H9 (cell line): ENCODE measurements at regions not wholly inside any gene's neighbourhood (a gene's known extent, or its start where the extent isn't known, plus 50 kb on each side); places are given as distances from the start of the nearest gene placed in this dataset.
A peak's percentile ranks its signal among the peaks of the same experiment; 100 is the strongest.

ENCODE experiments used
- DNase-seq: peaks from one replicate; pipeline ENCODE4 v3.0.0-alpha.2; 2017
- H2AFZ ChIP-seq: one replicate; pipeline ENCODE4 v1.6.1; 2013; ENCODE audit warnings: mild to moderate bottlenecking, low read length, control low read depth, moderate library complexity
- H2AK5ac ChIP-seq: 2 replicates; pipeline ENCODE4 v1.6.1; 2013; ENCODE audit warnings: low read length, control low read depth, mixed read lengths; ENCODE audit not compliant: insufficient read length
- H2BK120ac ChIP-seq: one replicate; pipeline ENCODE4 v1.6.1; 2013; ENCODE audit warnings: low read depth, mild to moderate bottlenecking, low read length, control low read depth, inconsistent platforms; ENCODE audit not compliant: poor library complexity, severe bottlenecking
- H2BK12ac ChIP-seq: 2 replicates; pipeline ENCODE4 v1.6.1; 2013; ENCODE audit warnings: low read length, control low read depth, mixed read lengths, low read depth; ENCODE audit not compliant: insufficient read length
- H2BK15ac ChIP-seq: 2 replicates; pipeline ENCODE4 v1.6.1; 2013; ENCODE audit warnings: low read depth, low read length, control low read depth
- H2BK20ac ChIP-seq: one replicate; pipeline ENCODE4 v1.6.1; 2013; ENCODE audit warnings: low read depth, mild to moderate bottlenecking, low read length, control low read depth, inconsistent platforms; ENCODE audit not compliant: poor library complexity, severe bottlenecking
- H2BK5ac ChIP-seq: 2 replicates; pipeline ENCODE4 v1.6.1; 2013; ENCODE audit warnings: low read length, control low read depth, mixed read lengths; ENCODE audit not compliant: insufficient read length
- H3K14ac ChIP-seq: 2 replicates; pipeline ENCODE4 v1.6.1; 2013; ENCODE audit warnings: low read length, control low read depth; ENCODE audit not compliant: insufficient read depth
- H3K18ac ChIP-seq: 2 replicates; pipeline ENCODE4 v1.6.1; 2013; ENCODE audit warnings: low read depth, mild to moderate bottlenecking, mixed read lengths, low read length, control low read depth; ENCODE audit not compliant: insufficient read length
- H3K23ac ChIP-seq: 2 replicates; pipeline ENCODE4 v1.6.1; 2013; ENCODE audit warnings: low read length, control low read depth, mixed read lengths, low read depth; ENCODE audit not compliant: insufficient read length
- H3K23me2 ChIP-seq: 2 replicates; pipeline ENCODE4 v1.6.1; 2013; ENCODE audit warnings: low read depth, mild to moderate bottlenecking, mixed read lengths, low read length, control low read depth; ENCODE audit not compliant: insufficient read length, poor library complexity, severe bottlenecking
- H3K27ac ChIP-seq: 2 replicates; pipeline ENCODE4 v1.5.1; 2013; ENCODE audit warnings: low read length, control low read depth, mixed read lengths, low read depth; ENCODE audit not compliant: insufficient read length
- H3K27me3 ChIP-seq: 2 replicates; pipeline ENCODE4 v1.6.1; 2013; ENCODE audit warnings: low read length, control low read depth, inconsistent platforms; ENCODE audit not compliant: insufficient read depth
- H3K4ac ChIP-seq: 2 replicates; pipeline ENCODE4 v1.6.1; 2013; ENCODE audit warnings: low read depth, mild to moderate bottlenecking, control low read depth, inconsistent platforms, low read length, moderate library complexity
- H3K4me1 ChIP-seq: 2 replicates; pipeline ENCODE4 v1.6.1; 2013; ENCODE audit warnings: low read length, control low read depth, inconsistent platforms; ENCODE audit not compliant: insufficient read depth
- H3K4me2 ChIP-seq: 2 replicates; pipeline ENCODE4 v1.6.1; 2013; ENCODE audit warnings: low read length, control low read depth, mixed read lengths; ENCODE audit not compliant: insufficient read length, insufficient read depth
- H3K56ac ChIP-seq: 2 replicates; pipeline ENCODE4 v1.6.1; 2013; ENCODE audit warnings: low read depth, mild to moderate bottlenecking, mixed read lengths, low read length, control low read depth; ENCODE audit not compliant: insufficient read length
- H3K79me1 ChIP-seq: 2 replicates; pipeline ENCODE4 v1.6.1; 2013; ENCODE audit warnings: low read depth, mild to moderate bottlenecking, moderate library complexity, low read length, control low read depth, inconsistent platforms; ENCODE audit not compliant: insufficient read depth, poor library complexity, severe bottlenecking
- H3K79me2 ChIP-seq: 2 replicates; pipeline ENCODE4 v1.6.1; 2013; ENCODE audit warnings: low read length, control low read depth, inconsistent platforms; ENCODE audit not compliant: insufficient read depth
- H3K9ac ChIP-seq: 2 replicates; pipeline ENCODE4 v1.6.1; 2013; ENCODE audit warnings: low read length, control low read depth, mixed read lengths; ENCODE audit not compliant: insufficient read length; ENCODE audit errors: extremely low read depth
- H3K9me3 ChIP-seq: one replicate; pipeline ENCODE4 v1.6.1; 2013; ENCODE audit warnings: low read depth, low read length, inconsistent platforms; ENCODE audit not compliant: control insufficient read depth
- H3T11ph ChIP-seq: one replicate; pipeline ENCODE4 v1.6.1; 2013; ENCODE audit warnings: mild to moderate bottlenecking, low read length, control low read depth, inconsistent platforms
- H4K20me1 ChIP-seq: one replicate; pipeline ENCODE4 v1.6.1; 2013; ENCODE audit not compliant: control insufficient read depth, insufficient read length, insufficient read depth
- H4K5ac ChIP-seq: 2 replicates; pipeline ENCODE4 v1.6.1; 2013; ENCODE audit warnings: low read depth, mild to moderate bottlenecking, mixed read lengths, low read length, control low read depth; ENCODE audit not compliant: insufficient read length
- H4K8ac ChIP-seq: replicated peaks from 2 replicates; pipeline ENCODE4 v1.6.1; 2013; ENCODE audit warnings: low read length, control low read depth, mixed read lengths, low read depth; ENCODE audit not compliant: insufficient read length
- H4K91ac ChIP-seq: 2 replicates; pipeline ENCODE4 v1.6.1; 2013; ENCODE audit warnings: low read depth, mild to moderate bottlenecking, moderate library complexity, mixed read lengths, low read length, control low read depth; ENCODE audit not compliant: insufficient read length
- H3K27ac Mint-ChIP-seq, 3 experiments: 2 replicates in 2 of 3; 3 replicates in 1 of 3; pipeline ENCODE4 v1.8.0; 2020 to 2021; ENCODE audit warnings: mixed read lengths in 3 of 3, mild to moderate bottlenecking in 1 of 3, moderate library complexity in 1 of 3
- H3K27me3 Mint-ChIP-seq: 2 replicates; pipeline ENCODE4 v1.8.0; 2021; ENCODE audit warnings: low read depth, mild to moderate bottlenecking, moderate library complexity, mixed read lengths
- H3K36me3 Mint-ChIP-seq, 3 experiments: 2 replicates in 2 of 3; 3 replicates in 1 of 3; pipeline ENCODE4 v1.8.0; 2020 to 2021; ENCODE audit warnings: low read depth in 3 of 3, mixed read lengths in 3 of 3; ENCODE audit not compliant: insufficient read depth in 1 of 3
- H3K4me1 Mint-ChIP-seq, 2 experiments: 2 replicates each; pipeline ENCODE4 v1.8.0; 2020; ENCODE audit warnings: mixed read lengths in 2 of 2
- H3K4me3 Mint-ChIP-seq, 2 experiments: 2 replicates in 1 of 2; 3 replicates in 1 of 2; pipeline ENCODE4 v1.8.0; 2020 to 2021; ENCODE audit warnings: mild to moderate bottlenecking in 2 of 2, mixed read lengths in 2 of 2, moderate library complexity in 1 of 2
- H3K9me3 Mint-ChIP-seq, 2 experiments: 2 replicates in 1 of 2; 3 replicates in 1 of 2; pipeline ENCODE4 v1.8.0; 2020; ENCODE audit warnings: mild to moderate bottlenecking in 2 of 2, mixed read lengths in 2 of 2, moderate library complexity in 1 of 2
- WGBS: extraction: QIAGEN DNeasy Blood & Tissue Kit; methylation state at CpG from one replicate; pipeline ENCODE4 v1.1.7; 2013; ENCODE audit warnings: missing lambda C conversion rate, low lambda C conversion rate, mixed read lengths; ENCODE audit not compliant: insufficient read length; ENCODE audit errors: extremely low coverage; 5-methylcytosine and 5-hydroxymethylcytosine counted together
- TF ChIP-seq, protein P1 (sequence below): fragments of 200-600 bp; sonication (generic); conservative IDR thresholded peaks from 3 replicates; pipeline ENCODE4 v1.8.0; 2021; ENCODE audit warnings: antibody characterized with exemption, mild to moderate bottlenecking

- Histone ChIP-seq H3K27ac (no peak overlapping the region), H3K9ac (no peak overlapping the region), H3K56ac (no peak overlapping the region), H2AFZ (no peak overlapping the region), H3K79me2 (no peaks in the 10 kb centered on the region), H2BK15ac (no peak overlapping the region), H4K5ac (no peak overlapping the region), H3K9me3 (no peaks in the 10 kb centered on the region), H2BK5ac (no peak overlapping the region), H4K8ac (no peak overlapping the region), H2BK120ac (no peak overlapping the region), H2AK5ac (no peak overlapping the region), H3K79me1 (no peaks in the 10 kb centered on the region), H2BK20ac (no peak overlapping the region), H3K4me1 (no peaks in the 10 kb centered on the region), H3K23me2 (no peaks in the 10 kb centered on the region), H3K14ac (no peak overlapping the region), H3K27me3 (no peaks in the 10 kb centered on the region), H3K18ac (no peak overlapping the region), H3K23ac (no peak overlapping the region), H3K4me2 (no peak overlapping the region), H3K4ac (no peak overlapping the region), H4K91ac (no peak overlapping the region), H4K20me1 (no peaks in the 10 kb centered on the region), H3T11ph (no peak overlapping the region), H2BK12ac (no peak overlapping the region)
- Mint-ChIP-seq H3K27me3 (no peaks in the 10 kb centered on the region), H3K4me3 (no peak overlapping the region), H3K9me3 (no peaks in the 10 kb centered on the region), H3K27ac (peak overlapping the region in 1 of 3 experiments; percentile 2; a peak in 1 of 7 replicates), H3K4me1 (peaks cover 0 to 3% of the 10 kb centered on the region in 2 experiments; a peak in 1 of 4 replicates), H3K36me3 (no peaks in the 10 kb centered on the region)
- TF ChIP-seq, protein P1, sequence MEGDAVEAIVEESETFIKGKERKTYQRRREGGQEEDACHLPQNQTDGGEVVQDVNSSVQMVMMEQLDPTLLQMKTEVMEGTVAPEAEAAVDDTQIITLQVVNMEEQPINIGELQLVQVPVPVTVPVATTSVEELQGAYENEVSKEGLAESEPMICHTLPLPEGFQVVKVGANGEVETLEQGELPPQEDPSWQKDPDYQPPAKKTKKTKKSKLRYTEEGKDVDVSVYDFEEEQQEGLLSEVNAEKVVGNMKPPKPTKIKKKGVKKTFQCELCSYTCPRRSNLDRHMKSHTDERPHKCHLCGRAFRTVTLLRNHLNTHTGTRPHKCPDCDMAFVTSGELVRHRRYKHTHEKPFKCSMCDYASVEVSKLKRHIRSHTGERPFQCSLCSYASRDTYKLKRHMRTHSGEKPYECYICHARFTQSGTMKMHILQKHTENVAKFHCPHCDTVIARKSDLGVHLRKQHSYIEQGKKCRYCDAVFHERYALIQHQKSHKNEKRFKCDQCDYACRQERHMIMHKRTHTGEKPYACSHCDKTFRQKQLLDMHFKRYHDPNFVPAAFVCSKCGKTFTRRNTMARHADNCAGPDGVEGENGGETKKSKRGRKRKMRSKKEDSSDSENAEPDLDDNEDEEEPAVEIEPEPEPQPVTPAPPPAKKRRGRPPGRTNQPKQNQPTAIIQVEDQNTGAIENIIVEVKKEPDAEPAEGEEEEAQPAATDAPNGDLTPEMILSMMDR = no peak
- WGBS = no CpG with 5 or more reads among the region's 4 CpGs
- DNase-seq = no peak
Observed at GRCh38 chr12:24643120-24644119, 305.5 kb downstream of the BCAT1 start.
